Liver (tissue), 8 donors: ENCODE measurements at regions not wholly inside any gene's neighbourhood (a gene's known extent, or its start where the extent isn't known, plus 50 kb on each side); places are given as distances from the start of the nearest gene placed in this dataset.

Experiments used
- DNase-seq: peaks from one replicate; pipeline ENCODE4 v3.0.0-alpha.2; 2017; ENCODE audit warnings: low spot score
- H3K27ac ChIP-seq, 2 donors: one replicate each; pipeline ENCODE4 v1.7.0; 2013; ENCODE audit warnings: inconsistent platforms in 2 of 2, low read length in 2 of 2, control low read depth in 1 of 2, low read depth in 1 of 2, mild to moderate bottlenecking in 1 of 2
- H3K27me3 ChIP-seq, 4 donors: one replicate each; pipeline versions ENCODE4 v1.6.1 to v1.7.0; 2013; ENCODE audit warnings: low read length in 3 of 4, inconsistent platforms in 1 of 4, mild to moderate bottlenecking in 1 of 4, moderate library complexity in 1 of 4; ENCODE audit not compliant: control insufficient read depth in 4 of 4, insufficient read depth in 4 of 4
- H3K36me3 ChIP-seq, 4 donors: one replicate each; pipeline versions ENCODE4 v1.6.1 to v1.7.0; 2013; ENCODE audit warnings: low read length in 3 of 4, mild to moderate bottlenecking in 3 of 4, low read depth in 1 of 4, moderate library complexity in 1 of 4; ENCODE audit not compliant: control insufficient read depth in 4 of 4, insufficient read depth in 3 of 4
- H3K4me1 ChIP-seq, 4 donors: one replicate each; pipeline versions ENCODE4 v1.6.1 to v1.7.0; 2013; ENCODE audit warnings: low read length in 3 of 4, mild to moderate bottlenecking in 3 of 4, moderate library complexity in 1 of 4; ENCODE audit not compliant: control insufficient read depth in 4 of 4, insufficient read depth in 4 of 4
- H3K4me3 ChIP-seq, 3 donors: one replicate each; pipeline versions ENCODE4 v1.6.1 to v1.7.0; 2013; ENCODE audit warnings: low read length in 3 of 3, control low read depth in 1 of 3, low read depth in 1 of 3, mild to moderate bottlenecking in 1 of 3
- H3K9ac ChIP-seq, 2 donors: one replicate each; pipeline ENCODE4 v1.7.0; 2013; ENCODE audit warnings: low read length in 2 of 2, mild to moderate bottlenecking in 2 of 2, moderate library complexity in 2 of 2, control low read depth in 1 of 2, low read depth in 1 of 2
- H3K9me3 ChIP-seq, 4 donors: one replicate each; pipeline versions ENCODE4 v1.6.1 to v1.7.0; 2013; ENCODE audit warnings: low read length in 3 of 4; ENCODE audit not compliant: control insufficient read depth in 4 of 4
- ATF3 ChIP-seq: IDR thresholded peaks from 2 replicates; pipeline ENCODE4 v1.6.1; 2016; ENCODE audit warnings: antibody characterized with exemption
- CTCF ChIP-seq: fragments of 150-350 bp; IDR thresholded peaks from 2 replicates; pipeline ENCODE4 v1.5.1; 2017; ENCODE audit warnings: improper control_type of control experiment, low read depth, low read length; ENCODE audit not compliant: missing input control
- FOXA1 ChIP-seq: IDR thresholded peaks from 2 replicates; pipeline ENCODE4 v1.6.1; 2016; ENCODE audit warnings: antibody characterized with exemption
- GABPA ChIP-seq, 2 donors: IDR thresholded peaks in 1 of 2; conservative IDR thresholded peaks in 1 of 2; 2 replicates each; pipeline ENCODE4 v1.6.1; 2016; ENCODE audit warnings: antibody characterized with exemption in 2 of 2, mild to moderate bottlenecking in 1 of 2, moderate library complexity in 1 of 2
- HNF4A ChIP-seq, 2 donors: conservative IDR thresholded peaks; 2 replicates each; pipeline ENCODE4 v1.6.1; 2016; ENCODE audit warnings: antibody characterized with exemption in 2 of 2, mild to moderate bottlenecking in 2 of 2
- HNF4G ChIP-seq: IDR thresholded peaks from 2 replicates; pipeline ENCODE4 v1.6.1; 2016; ENCODE audit warnings: antibody characterized with exemption
- MAX ChIP-seq: IDR thresholded peaks from 2 replicates; pipeline ENCODE4 v1.6.1; 2016; ENCODE audit warnings: antibody characterized with exemption
- NR2F2 ChIP-seq: IDR thresholded peaks from 2 replicates; pipeline ENCODE4 v1.6.1; 2016; ENCODE audit warnings: antibody characterized with exemption
- REST ChIP-seq: IDR thresholded peaks from 2 replicates; pipeline ENCODE4 v1.6.1; 2016; ENCODE audit warnings: antibody characterized with exemption, mild to moderate bottlenecking
- RXRA ChIP-seq, 2 donors: IDR thresholded peaks; 2 replicates each; pipeline ENCODE4 v1.6.1; 2017 to 2018; ENCODE audit warnings: antibody characterized with exemption in 2 of 2, mild to moderate bottlenecking in 1 of 2
- YY1 ChIP-seq: IDR thresholded peaks from 2 replicates; pipeline ENCODE4 v1.6.1; 2016; ENCODE audit warnings: antibody characterized with exemption, mild to moderate bottlenecking
- ZBTB33 ChIP-seq: IDR thresholded peaks from 2 replicates; pipeline ENCODE4 v1.6.1; 2016; ENCODE audit warnings: antibody characterized with exemption
- WGBS: extraction: QIAGEN DNeasy Blood & Tissue Kit; methylation state at CpG from one replicate; pipeline ENCODE4 v1.1.7; 2013; 5-methylcytosine and 5-hydroxymethylcytosine counted together
- donor health status: healthy.
- donor health status: healthy.
- donor health status: healthy.
- donor health status: healthy.
- donor health status: healthy.

GRCh38 chr11:100592619-100593260 lies 94.3 kb upstream of the ARHGAP42 start (continued):
- no peak for TF ChIP-seq ZBTB33

- 95% methylated on average over 2 of the region's 2 CpGs for WGBS
- Histone ChIP-seq H3K27me3 (no peaks in the 10 kb centered on the region), H3K36me3 (no peaks in the 10 kb centered on the region), H3K4me3 (no peak overlapping the region), H3K27ac (no peak overlapping the region), H3K9ac (no peak overlapping the region), H3K4me1 (no peaks in the 10 kb centered on the region), H3K9me3 (no peaks in the 10 kb centered on the region)
- no peak for TF ChIP-seq ZBTB33
- no peak for TF ChIP-seq NR2F2
- TF ChIP-seq RXRA (IDR thresholded peaks at IDR 0.05), result no peak
- TF ChIP-seq HNF4A (conservative IDR thresholded peaks at IDR 0.05), result no peak
- no peak for TF ChIP-seq REST
- no peak for TF ChIP-seq YY1
- no peak for TF ChIP-seq ATF3
- TF ChIP-seq MAX, result no peak
- TF ChIP-seq GABPA (IDR thresholded peaks at IDR 0.05 in 1 of 2, conservative IDR thresholded peaks at IDR 0.05 in 1 of 2), result no peak
- TF ChIP-seq CTCF, result no peak
- TF ChIP-seq HNF4G, result no peak
- TF ChIP-seq FOXA1, result no peak
- DNase-seq, result no peak
Observed at GRCh38 chr11:100593291-100593690, 93.8 kb upstream of the ARHGAP42 start.
